ENCODE measurements at regions not wholly inside any gene's neighbourhood (a gene's known extent, or its start where the extent isn't known, plus 50 kb on each side); places are given as distances from the start of the nearest gene placed in this dataset.

DNA sequence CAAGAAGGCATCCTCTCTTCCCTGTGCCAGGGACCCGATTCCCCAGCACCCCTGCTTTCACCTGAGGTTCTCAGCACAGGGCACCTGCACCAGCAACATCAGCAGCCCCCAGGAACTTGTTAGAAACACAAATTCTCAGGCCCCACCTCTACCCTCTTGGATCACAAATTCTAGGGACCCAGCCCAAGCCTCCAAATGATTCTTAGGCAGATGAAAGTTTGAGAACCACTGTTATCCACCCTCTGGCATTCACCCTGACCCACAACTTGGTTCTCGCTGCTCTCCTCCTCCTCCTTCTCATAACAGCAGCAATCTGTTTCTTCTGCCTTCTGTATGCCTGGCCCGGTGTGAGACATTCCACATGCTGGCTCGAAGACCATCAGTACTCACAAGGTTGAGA lies 60.3 kb upstream of the HIVEP3 start:
- no peak for DNase-seq (ENCODE audit: unreplicated experiment)
- H3K36me3 Mint-ChIP-seq (ENCODE audit: insufficient read depth, unreplicated experiment) = no peaks in the 10 kb centered on the region
- BruUV-seq (replicated peaks) = no TSS peak
- H3K27ac Mint-ChIP-seq (ENCODE audit: low read depth, unreplicated experiment) = no peak overlapping the region
- intact Hi-C loops (cut with micrococcal nuclease) = no loop called here
- H3K4me1 Mint-ChIP-seq (ENCODE audit: insufficient read depth, unreplicated experiment) = no peaks in the 10 kb centered on the region
- no peak overlapping the region for H3K4me3 Mint-ChIP-seq (ENCODE audit: unreplicated experiment)
- CTCF ChIA-PET = no interaction called here
- H3K27me3 Mint-ChIP-seq (ENCODE audit: insufficient read depth, unreplicated experiment) = no peaks in the 10 kb centered on the region
- POLR2A ChIA-PET = no interaction called here
- no peaks in the 10 kb centered on the region for H3K9me3 Mint-ChIP-seq (ENCODE audit: unreplicated experiment)
- TF ChIP-seq, protein P1, sequence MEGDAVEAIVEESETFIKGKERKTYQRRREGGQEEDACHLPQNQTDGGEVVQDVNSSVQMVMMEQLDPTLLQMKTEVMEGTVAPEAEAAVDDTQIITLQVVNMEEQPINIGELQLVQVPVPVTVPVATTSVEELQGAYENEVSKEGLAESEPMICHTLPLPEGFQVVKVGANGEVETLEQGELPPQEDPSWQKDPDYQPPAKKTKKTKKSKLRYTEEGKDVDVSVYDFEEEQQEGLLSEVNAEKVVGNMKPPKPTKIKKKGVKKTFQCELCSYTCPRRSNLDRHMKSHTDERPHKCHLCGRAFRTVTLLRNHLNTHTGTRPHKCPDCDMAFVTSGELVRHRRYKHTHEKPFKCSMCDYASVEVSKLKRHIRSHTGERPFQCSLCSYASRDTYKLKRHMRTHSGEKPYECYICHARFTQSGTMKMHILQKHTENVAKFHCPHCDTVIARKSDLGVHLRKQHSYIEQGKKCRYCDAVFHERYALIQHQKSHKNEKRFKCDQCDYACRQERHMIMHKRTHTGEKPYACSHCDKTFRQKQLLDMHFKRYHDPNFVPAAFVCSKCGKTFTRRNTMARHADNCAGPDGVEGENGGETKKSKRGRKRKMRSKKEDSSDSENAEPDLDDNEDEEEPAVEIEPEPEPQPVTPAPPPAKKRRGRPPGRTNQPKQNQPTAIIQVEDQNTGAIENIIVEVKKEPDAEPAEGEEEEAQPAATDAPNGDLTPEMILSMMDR (IDR thresholded peaks at IDR 0.05; ENCODE audit: unreplicated experiment) = no peak

DNA sequence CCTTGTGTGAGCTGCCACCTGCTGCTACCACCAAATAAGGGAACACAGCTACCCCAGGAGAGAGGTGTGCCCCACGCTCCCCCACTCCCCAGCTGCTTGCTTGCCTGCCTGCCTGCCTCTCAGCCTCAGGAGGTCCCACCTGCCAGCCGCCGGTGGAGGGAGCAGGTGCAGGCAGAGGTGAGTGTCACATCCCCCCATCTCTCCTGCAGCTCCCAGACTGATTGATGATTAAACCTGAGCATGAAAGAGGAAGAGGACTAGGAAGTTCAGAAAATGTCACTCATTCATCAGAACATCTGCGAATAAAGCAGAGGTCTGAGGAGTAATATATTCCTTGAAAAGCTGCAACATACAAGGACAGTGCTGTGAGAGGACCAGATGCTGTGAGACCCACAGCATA lies 58.6 kb upstream of the HIVEP3 start:
- no peak overlapping the region for H3K4me3 Mint-ChIP-seq (ENCODE audit: unreplicated experiment)
- DNase-seq (ENCODE audit: unreplicated experiment) = no peak
- BruUV-seq (replicated peaks) = no TSS peak
- TF ChIP-seq, protein P1 (IDR thresholded peaks at IDR 0.05; ENCODE audit: unreplicated experiment) = no peak
- no peaks in the 10 kb centered on the region for H3K27me3 Mint-ChIP-seq (ENCODE audit: insufficient read depth, unreplicated experiment)
- no peaks in the 10 kb centered on the region for H3K4me1 Mint-ChIP-seq (ENCODE audit: insufficient read depth, unreplicated experiment)
- no peak overlapping the region for H3K27ac Mint-ChIP-seq (ENCODE audit: low read depth, unreplicated experiment)
- intact Hi-C loops (cut with micrococcal nuclease) = no loop called here
- CTCF ChIA-PET = interaction anchor here (0.7 kb wide), 1 partner anchor 398 kb away, joined by 3 read pairs; no protein-coding TSS in a partner anchor
- H3K9me3 Mint-ChIP-seq (ENCODE audit: unreplicated experiment) = no peaks in the 10 kb centered on the region
- H3K36me3 Mint-ChIP-seq (ENCODE audit: insufficient read depth, unreplicated experiment) = no peaks in the 10 kb centered on the region
- POLR2A ChIA-PET = no interaction called here

DNA sequence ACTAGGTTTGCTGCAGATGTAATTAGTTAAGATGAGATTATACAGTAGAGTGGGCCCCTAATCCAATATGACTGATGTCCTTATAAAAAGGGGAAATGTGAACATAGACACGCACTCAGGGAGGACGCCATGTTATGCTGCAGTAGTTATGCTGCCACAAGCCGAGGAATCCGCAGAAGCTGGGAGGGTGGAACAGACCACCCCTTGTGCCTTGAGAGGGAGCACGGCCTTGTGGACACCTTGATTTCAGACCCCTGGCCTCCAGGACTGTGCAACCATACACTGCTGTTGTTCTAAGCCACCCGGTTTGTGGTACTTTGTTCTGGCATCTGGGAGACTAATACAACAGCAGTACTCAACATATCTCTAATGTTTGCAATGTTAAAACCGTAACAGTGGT lies 57.9 kb upstream of the HIVEP3 start:
- Mint-ChIP-seq H3K36me3 (ENCODE audit: insufficient read depth, unreplicated experiment) (no peaks in the 10 kb centered on the region), H3K27me3 (ENCODE audit: insufficient read depth, unreplicated experiment) (no peaks in the 10 kb centered on the region), H3K9me3 (ENCODE audit: unreplicated experiment) (no peaks in the 10 kb centered on the region), H3K27ac (ENCODE audit: low read depth, unreplicated experiment) (no peak overlapping the region), H3K4me1 (ENCODE audit: insufficient read depth, unreplicated experiment) (no peaks in the 10 kb centered on the region), H3K4me3 (ENCODE audit: unreplicated experiment) (no peak overlapping the region)
- POLR2A ChIA-PET = no interaction called here
- BruUV-seq (replicated peaks) = no TSS peak
- TF ChIP-seq, protein P1 (IDR thresholded peaks at IDR 0.05; ENCODE audit: unreplicated experiment) = no peak
- intact Hi-C loops (cut with micrococcal nuclease) = no loop called here
- no peak for DNase-seq (ENCODE audit: unreplicated experiment)
- CTCF ChIA-PET = no interaction called here

DNA sequence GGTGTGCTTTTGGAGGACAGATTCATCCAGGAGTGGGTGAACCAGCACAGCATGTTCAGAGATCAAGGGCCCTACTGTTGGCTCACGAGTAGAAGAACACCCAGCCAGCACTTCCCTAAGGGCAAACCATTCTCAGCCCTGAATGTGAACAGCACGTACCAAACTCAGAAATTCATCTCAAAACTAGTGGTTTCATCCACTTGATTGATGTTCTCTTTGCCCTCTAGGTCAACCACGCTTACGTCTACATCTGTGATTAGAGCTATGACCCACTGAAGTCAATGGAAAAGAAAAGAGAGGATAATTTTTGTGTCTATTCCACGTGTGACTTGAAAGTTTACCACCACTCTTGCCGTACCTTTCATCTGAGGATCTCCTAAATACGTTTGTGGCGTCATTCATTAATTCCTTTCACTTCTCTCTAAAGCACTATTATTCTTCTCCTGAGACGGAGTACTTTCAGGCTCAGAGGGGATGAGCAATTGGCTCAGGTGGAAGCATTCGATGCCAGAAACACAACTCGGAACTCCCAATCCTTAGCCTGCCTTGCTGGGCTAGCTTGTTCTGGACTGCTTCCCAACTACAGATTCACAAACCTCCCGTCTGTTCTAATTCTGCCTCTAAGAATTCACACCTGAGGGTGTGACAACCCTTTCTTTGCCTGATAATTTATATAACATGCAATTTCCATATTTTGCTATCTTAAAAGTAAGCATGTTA lies 57.3 kb upstream of the HIVEP3 start:
- no peaks in the 10 kb centered on the region for H3K36me3 Mint-ChIP-seq (ENCODE audit: insufficient read depth, unreplicated experiment)
- intact Hi-C loops (cut with micrococcal nuclease) = no loop called here
- H3K9me3 Mint-ChIP-seq (ENCODE audit: unreplicated experiment) = no peaks in the 10 kb centered on the region
- no TSS peak for BruUV-seq (replicated peaks)
- POLR2A ChIA-PET = no interaction called here
- no peaks in the 10 kb centered on the region for H3K27me3 Mint-ChIP-seq (ENCODE audit: insufficient read depth, unreplicated experiment)
- TF ChIP-seq, protein P1 (IDR thresholded peaks at IDR 0.05; ENCODE audit: unreplicated experiment) = no peak
- H3K4me1 Mint-ChIP-seq (ENCODE audit: insufficient read depth, unreplicated experiment) = no peaks in the 10 kb centered on the region
- DNase-seq (ENCODE audit: unreplicated experiment) = no peak
- no peak overlapping the region for H3K4me3 Mint-ChIP-seq (ENCODE audit: unreplicated experiment)
- H3K27ac Mint-ChIP-seq (ENCODE audit: low read depth, unreplicated experiment) = no peak overlapping the region
- CTCF ChIA-PET = no interaction called here

Measured in MCF 10A (cell line).